GM23338 (cell line): ENCODE measurements at regions not wholly inside any gene's neighbourhood (a gene's known extent, or its start where the extent isn't known, plus 50 kb on each side); places are given as distances from the start of the nearest gene placed in this dataset.
A peak's percentile ranks its signal among the peaks of the same experiment; 100 is the strongest.
"Not testable (repeated sequence)": the region's sequence is repeated elsewhere in the genome, so short reads cannot be mapped to it uniquely, and the experiment has no call there.

Experiments
- ATAC-seq: fragments of 200-7000 bp; cut with Tn5 transposase; 3 replicates; pipeline ENCODE4 v1.9.1; 2020
- DNase-seq: peaks from one replicate; pipeline ENCODE4 v3.0.0-alpha.2; 2015; ENCODE audit warnings: low spot score
- H2AFZ ChIP-seq: fragments of 200-600 bp; sonication (generic); 2 replicates; pipeline ENCODE4 v1.8.0; 2016; ENCODE audit warnings: antibody characterized with exemption, mild to moderate bottlenecking, moderate library complexity
- H3F3A ChIP-seq: fragments of 200-600 bp; sonication (generic); replicated peaks from 2 replicates; pipeline ENCODE4 v1.8.0; 2017; ENCODE audit warnings: antibody characterized with exemption, mixed run types, low read depth
- H3K27ac ChIP-seq: fragments of 200-600 bp; sonication (generic); 2 replicates; pipeline ENCODE4 v1.6.1; 2016; ENCODE audit warnings: low read depth
- H3K27me3 ChIP-seq: fragments of 200-600 bp; sonication (generic); 2 replicates; pipeline ENCODE4 v1.8.0; 2016; ENCODE audit warnings: mild to moderate bottlenecking, mixed run types, moderate library complexity; ENCODE audit not compliant: insufficient read depth
- H3K36me3 ChIP-seq: fragments of 200-600 bp; sonication (generic); 2 replicates; pipeline ENCODE4 v1.8.0; 2016; ENCODE audit warnings: mild to moderate bottlenecking; ENCODE audit not compliant: insufficient read depth
- H3K4me1 ChIP-seq: fragments of 200-600 bp; sonication (generic); 2 replicates; pipeline ENCODE4 v1.8.0; 2016; ENCODE audit warnings: mild to moderate bottlenecking, moderate library complexity; ENCODE audit not compliant: insufficient read depth
- H3K4me2 ChIP-seq: fragments of 200-600 bp; sonication (generic); 2 replicates; pipeline ENCODE4 v1.7.1; 2017; ENCODE audit warnings: mixed run types
- H3K4me3 ChIP-seq: fragments of 200-600 bp; sonication (generic); 2 replicates; pipeline ENCODE4 v1.6.1; 2016; ENCODE audit warnings: mixed run types
- H3K79me2 ChIP-seq: fragments of 200-600 bp; sonication (generic); replicated peaks from 2 replicates; pipeline ENCODE4 v1.8.0; 2017; ENCODE audit warnings: mild to moderate bottlenecking; ENCODE audit not compliant: insufficient read depth
- H3K9me2 ChIP-seq: fragments of 200-600 bp; sonication (generic); 2 replicates; pipeline ENCODE4 v1.8.0; 2017; ENCODE audit not compliant: insufficient read depth
- H4K20me1 ChIP-seq: fragments of 200-600 bp; sonication (generic); replicated peaks from 2 replicates; pipeline ENCODE4 v1.8.0; 2017; ENCODE audit warnings: mild to moderate bottlenecking; ENCODE audit not compliant: insufficient read depth
- H3K27ac Mint-ChIP-seq: 2 replicates; pipeline ENCODE4 v1.8.0; 2020; ENCODE audit warnings: inconsistent platforms, mild to moderate bottlenecking, moderate library complexity, mixed read lengths
- H3K27me3 Mint-ChIP-seq: 3 replicates; pipeline ENCODE4 v1.8.0; 2022; ENCODE audit warnings: low read depth, mild to moderate bottlenecking, moderate library complexity, mixed read lengths, inconsistent platforms; ENCODE audit not compliant: insufficient read depth, poor library complexity
- H3K36me3 Mint-ChIP-seq: 3 replicates; pipeline ENCODE4 v1.8.0; 2021; ENCODE audit warnings: low read depth, mild to moderate bottlenecking, inconsistent platforms, moderate library complexity, mixed read lengths
- H3K4me1 Mint-ChIP-seq: 3 replicates; pipeline ENCODE4 v1.8.0; 2020; ENCODE audit warnings: mild to moderate bottlenecking, inconsistent platforms, mixed read lengths
- H3K4me3 Mint-ChIP-seq: 3 replicates; pipeline ENCODE4 v1.8.0; 2021; ENCODE audit warnings: moderate library complexity, mild to moderate bottlenecking, inconsistent platforms, mixed read lengths
- H3K9me3 Mint-ChIP-seq: 3 replicates; pipeline ENCODE4 v1.8.0; 2020; ENCODE audit warnings: moderate library complexity, mild to moderate bottlenecking, inconsistent platforms, mixed read lengths
- CTCF ChIP-seq, 2 experiments: fragments of 200-600 bp in 1 of 2; sonication (generic) in 1 of 2; conservative IDR thresholded peaks; 2 replicates each; pipeline versions ENCODE4 v1.5.1 to v1.6.1; 2016 to 2017; ENCODE audit warnings: antibody characterized with exemption in 2 of 2, low read depth in 2 of 2, mild to moderate bottlenecking in 2 of 2, moderate library complexity in 1 of 2
- ETS1 ChIP-seq: IDR thresholded peaks from 2 replicates; pipeline ENCODE4 v1.6.1; 2016; ENCODE audit warnings: antibody characterized with exemption
- EZH2 ChIP-seq: fragments of 200-600 bp; sonication (generic); IDR thresholded peaks from one replicate; pipeline ENCODE4 v1.8.0; 2017; ENCODE audit warnings: antibody characterized with exemption, mild to moderate bottlenecking, low read depth; ENCODE audit not compliant: unreplicated experiment
- EZH2phosphoT487 ChIP-seq: fragments of 200-600 bp; sonication (generic); IDR thresholded peaks from one replicate; pipeline ENCODE4 v1.8.1; 2018; ENCODE audit warnings: antibody characterized with exemption; ENCODE audit not compliant: unreplicated experiment
- JUNB ChIP-seq: IDR thresholded peaks from one replicate; pipeline ENCODE4 v1.6.1; 2016; ENCODE audit warnings: antibody characterized with exemption; ENCODE audit not compliant: unreplicated experiment
- NANOG ChIP-seq: IDR thresholded peaks from 2 replicates; pipeline ENCODE4 v1.6.1; 2016; ENCODE audit warnings: antibody characterized with exemption, borderline replicate concordance
- REST ChIP-seq: IDR thresholded peaks from one replicate; pipeline ENCODE4 v1.6.1; 2018; ENCODE audit warnings: antibody characterized with exemption; ENCODE audit not compliant: unreplicated experiment
- STAT1 ChIP-seq: IDR thresholded peaks from one replicate; pipeline ENCODE4 v1.6.1; 2016; ENCODE audit warnings: antibody characterized with exemption; ENCODE audit not compliant: unreplicated experiment
- ZNF114 ChIP-seq: fragments of 250-450 bp; sonication (Bioruptor Pico); IDR thresholded peaks from 2 replicates; pipeline ENCODE4 v1.5.0; 2020; ENCODE audit warnings: mild to moderate bottlenecking, moderate library complexity
- ZNF331 ChIP-seq: fragments of 250-450 bp; sonication (Bioruptor Pico); IDR thresholded peaks from 2 replicates; pipeline ENCODE4 v1.5.0; 2020; ENCODE audit warnings: low read depth, mild to moderate bottlenecking, moderate library complexity

- Mint-ChIP-seq H3K36me3 (no peaks in the 10 kb centered on the region), H3K27me3 (peaks cover 5% of the 10 kb centered on the region), H3K9me3 (peaks cover 6% of the 10 kb centered on the region; the same call in 1 of the 3 replicates), H3K4me3 (no peak overlapping the region), H3K27ac (no peak overlapping the region), H3K4me1 (peaks cover 2% of the 10 kb centered on the region; the same call in 1 of the 3 replicates)
- H3K79me2 ChIP-seq, result no peaks in the 10 kb centered on the region
- H3K4me1 ChIP-seq, result no peaks in the 10 kb centered on the region
- H3F3A ChIP-seq, result no peaks in the 10 kb centered on the region
- DNase-seq (peak; percentile 91), ATAC-seq (peak; percentile 98)
- no peak overlapping the region for H3K4me3 ChIP-seq
- H3K27ac ChIP-seq, result no peak overlapping the region
- no peaks in the 10 kb centered on the region for H3K27me3 ChIP-seq
- no peak overlapping the region for H3K4me2 ChIP-seq
- H4K20me1 ChIP-seq, result no peaks in the 10 kb centered on the region
- no peak for TF ChIP-seq STAT1
- TF ChIP-seq ZNF114 (CRISPR knock-in tag), result no peak
- TF ChIP-seq CTCF (conservative IDR thresholded peaks at IDR 0.05; ENCODE audit: low read depth in 2 of 2), result peak; percentile 78 to 87
- TF ChIP-seq JUNB, result no peak
- peak overlapping the region; percentile 53; the same call in 1 of the 2 replicates for H2AFZ ChIP-seq
- no peaks in the 10 kb centered on the region for H3K36me3 ChIP-seq
- 0 out of 2 replicates have a peak, but pooled peaks cover 3% of the 10 kb centered on the region for H3K9me2 ChIP-seq
These were observed 235.0 kb upstream of the PLPP4 start for GRCh38 chr10:120221873-120222485.

GRCh38 chr10:120229641-120230040, 227.4 kb upstream of the PLPP4 start:
- Histone ChIP-seq H2AFZ (no peak overlapping the region), H3K27me3 (no peaks in the 10 kb centered on the region), H3F3A (no peaks in the 10 kb centered on the region), H4K20me1 (no peaks in the 10 kb centered on the region), H3K27ac (no peak overlapping the region), H3K4me1 (no peaks in the 10 kb centered on the region), H3K36me3 (no peaks in the 10 kb centered on the region), H3K9me2 (0 out of 2 replicates have a peak, but pooled peaks cover 8% of the 10 kb centered on the region), H3K4me2 (no peak overlapping the region), H3K4me3 (no peak overlapping the region), H3K79me2 (no peaks in the 10 kb centered on the region)
- Mint-ChIP-seq H3K9me3 (peaks cover 17% of the 10 kb centered on the region; the same call in 2 of the 3 replicates), H3K36me3 (no peaks in the 10 kb centered on the region), H3K27me3 (peaks cover 8% of the 10 kb centered on the region), H3K4me3 (no peak overlapping the region), H3K27ac (no peak overlapping the region), H3K4me1 (no peaks in the 10 kb centered on the region)
- no peak for ATAC-seq
- DNase-seq, result no peak
- TF ChIP-seq EZH2phosphoT487 (no peak), ZNF331 (no peak), ZNF114 (CRISPR knock-in tag) (no peak), NANOG (no peak), ETS1 (no peak), EZH2 (no peak), REST (no peak)

- H3K36me3 Mint-ChIP-seq, H3F3A ChIP-seq, H2AFZ ChIP-seq, H3K4me1 Mint-ChIP-seq, H3K27ac ChIP-seq, H3K27me3 Mint-ChIP-seq, H3K4me3 ChIP-seq, H4K20me1 ChIP-seq, H3K9me2 ChIP-seq, H3K27me3 ChIP-seq, ATAC-seq, H3K4me2 ChIP-seq, H3K4me1 ChIP-seq, H3K4me3 Mint-ChIP-seq, H3K79me2 ChIP-seq, H3K27ac Mint-ChIP-seq, H3K36me3 ChIP-seq: not testable (repeated sequence)
- H3K9me3 Mint-ChIP-seq, result peaks cover 11% of the 10 kb centered on the region
- DNase-seq, result peak; percentile 32
These were observed 217.3 kb upstream of the PLPP4 start for GRCh38 chr10:120239695-120240094.
